Right lobe of liver (tissue), 4 donors: ENCODE measurements at regions not wholly inside any gene's neighbourhood (a gene's known extent, or its start where the extent isn't known, plus 50 kb on each side); places are given as distances from the start of the nearest gene placed in this dataset.

Experiments
- CTCF ChIP-seq, 4 donors: fragments of 200-600 bp in 3 of 4; fragments of 450-650 bp in 1 of 4; IDR thresholded peaks; one replicate each; pipeline versions ENCODE4 v1.5.1 to v1.8.0; 2016 to 2022; ENCODE audit warnings: antibody characterized with exemption in 4 of 4, mild to moderate bottlenecking in 2 of 4
- POLR2A ChIP-seq: fragments of 450-650 bp; IDR thresholded peaks from one replicate; pipeline ENCODE4 v1.6.1; 2017; ENCODE audit warnings: antibody characterized with exemption, mild to moderate bottlenecking
- donor health status: DM: no; HTN: no; CAD: no.
- donor health status: DM: no; HTN: no; CAD: no.
- donor health status: DM: no; HTN: yes; CAD: no.

- TF ChIP-seq CTCF (IDR thresholded peaks at IDR 0.05): no peak
- no peak for TF ChIP-seq POLR2A
These were observed 174.8 kb upstream of the ANK3 start for GRCh38 chr10:60564475-60564874.
